ENCODE measurements at regions not wholly inside any gene's neighbourhood (a gene's known extent, or its start where the extent isn't known, plus 50 kb on each side); places are given as distances from the start of the nearest gene placed in this dataset.

DNA sequence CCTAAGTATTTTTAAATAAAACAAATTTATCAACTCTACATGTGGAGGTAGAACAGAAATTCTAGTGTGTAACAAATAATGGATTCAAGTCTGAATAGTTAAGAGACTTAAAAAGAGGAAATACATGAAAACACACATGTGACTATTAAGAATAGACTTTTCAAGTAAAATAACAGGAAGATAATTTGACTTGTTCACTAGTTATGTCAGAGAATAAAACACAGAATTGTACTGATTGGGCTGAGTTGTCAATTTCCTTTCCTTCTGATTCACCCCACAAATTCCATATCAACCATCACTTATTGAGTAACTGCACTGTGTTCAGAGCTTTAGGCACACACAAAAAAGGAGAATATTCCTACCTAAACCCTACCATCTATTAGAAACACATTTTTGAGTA is 557.2 kb downstream of the TUSC7 start (continued):
- no peak for TF ChIP-seq PHF8 (conservative IDR thresholded peaks at IDR 0.05; ENCODE audit: low read depth, low read length)

DNA sequence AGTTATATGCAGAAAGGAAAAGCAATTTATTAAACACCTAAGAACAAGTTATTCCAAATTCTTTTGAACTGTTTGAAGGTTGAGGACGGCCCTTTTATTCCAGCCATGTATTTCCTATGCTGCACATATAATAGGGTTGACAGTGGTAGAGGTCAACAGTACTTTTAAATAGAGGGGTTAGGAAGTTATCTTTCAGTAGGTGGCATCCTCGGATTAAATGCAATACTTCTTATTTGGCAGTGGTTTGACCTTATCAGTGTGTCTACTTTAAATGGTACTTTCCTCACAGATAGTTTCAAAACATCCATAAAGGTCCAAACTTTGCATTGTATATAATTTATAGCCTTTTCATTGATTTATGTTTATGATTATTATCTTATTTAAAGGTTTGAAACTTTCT is 558.7 kb downstream of the TUSC7 start:
- no peak for TF ChIP-seq MAFK (IDR thresholded peaks at IDR 0.05; ENCODE audit: low read depth, low read length)
- no peak overlapping the region for H2BK15ac ChIP-seq (ENCODE audit: low read length)
- no peak overlapping the region for H4K5ac ChIP-seq (ENCODE audit: insufficient read length, low read depth, low read length)
- H3K9ac ChIP-seq (replicated peaks in 1 of 4; ENCODE audit: extremely low read depth in 1 of 4, low read depth in 3 of 4, low read length in 3 of 4), result no peak overlapping the region
- no peak overlapping the region for H3K14ac ChIP-seq (ENCODE audit: insufficient read length)
- ChIA-PET POLR2A (ENCODE audit: partially characterized antibody) (no interaction called here), CTCF (ENCODE audit: partially characterized antibody) (no interaction called here)
- H3K9me3 ChIP-seq (ENCODE audit: insufficient read depth in 2 of 2, low read depth in 1 of 2, low read length in 1 of 2), result no peaks in the 10 kb centered on the region
- no peak overlapping the region for H3K4ac ChIP-seq (replicated peaks; ENCODE audit: insufficient read length, low read depth, low read length)
- no peak overlapping the region for H2BK120ac ChIP-seq (replicated peaks; ENCODE audit: low read depth, low read length)
- WGBS, 2 experiments (ENCODE audit: extremely low coverage in 1 of 2, insufficient coverage in 1 of 2, insufficient read length in 1 of 2, insufficient replicate concordance in 2 of 2, low coverage in 1 of 2, low lambda C conversion rate in 2 of 2, missing lambda C conversion rate in 1 of 2), result 83% methylated on average over 2 of the region's 2 CpGs; no CpG with 5 or more reads in 1 of the 2 experiments
- no peak overlapping the region for H3K23ac ChIP-seq (ENCODE audit: insufficient read length)
- H3K23me2 ChIP-seq (ENCODE audit: low read depth, low read length), result no peaks in the 10 kb centered on the region
- H2AFZ ChIP-seq (ENCODE audit: low read length), result no peak overlapping the region
- H3K79me1 ChIP-seq (ENCODE audit: low read depth, low read length), result no peaks in the 10 kb centered on the region
- FAIRE-seq (no peak), DNase-seq (ENCODE audit: low read depth in 1 of 2, low spot score in 2 of 2) (no peak)
- H4K20me1 ChIP-seq (replicated peaks in 1 of 2; ENCODE audit: control insufficient read depth in 1 of 2, insufficient read depth in 2 of 2, low read length in 2 of 2), result no peaks in the 10 kb centered on the region
- H3K56ac ChIP-seq (replicated peaks; ENCODE audit: insufficient read length, low read depth, low read length), result no peak overlapping the region
- H2BK20ac ChIP-seq (ENCODE audit: low read length), result no peak overlapping the region
- H3K4me2 ChIP-seq (ENCODE audit: insufficient read depth in 1 of 2, low read depth in 2 of 2, low read length in 2 of 2), result no peak overlapping the region
- H4K8ac ChIP-seq (ENCODE audit: extremely low read depth, insufficient read depth, low read length), result no peak overlapping the region
- no peak overlapping the region for H2BK12ac ChIP-seq (ENCODE audit: low read depth, low read length)
- no peak overlapping the region for H4K91ac ChIP-seq (replicated peaks; ENCODE audit: insufficient read length, low read length)
- no peak overlapping the region for H3K27ac ChIP-seq (ENCODE audit: low read depth, low read length)
- H3K27me3 ChIP-seq (replicated peaks in 1 of 4; ENCODE audit: control insufficient read depth in 3 of 4, extremely low read depth in 1 of 4, insufficient read depth in 3 of 4, low read length in 3 of 4), result no peaks in the 10 kb centered on the region
- H3K4me1 ChIP-seq (replicated peaks in 1 of 4; ENCODE audit: control insufficient read depth in 3 of 4, insufficient read depth in 4 of 4, low read length in 3 of 4), result no peaks in the 10 kb centered on the region
- H2AK5ac ChIP-seq (ENCODE audit: low read depth, low read length), result no peak overlapping the region
- H3K18ac ChIP-seq (ENCODE audit: extremely low read depth, low read length), result no peak overlapping the region
- no peaks in the 10 kb centered on the region for H3K36me3 ChIP-seq (ENCODE audit: control insufficient read depth in 2 of 4, insufficient read depth in 4 of 4, low read length in 3 of 4)
- H2BK5ac ChIP-seq (ENCODE audit: low read depth, low read length), result no peak overlapping the region
- no peaks in the 10 kb centered on the region for H3K79me2 ChIP-seq (ENCODE audit: control insufficient read depth in 1 of 2, insufficient read depth in 2 of 2, low read length in 2 of 2)
- no peak overlapping the region for H3K4me3 ChIP-seq (ENCODE audit: extremely low read depth in 1 of 4, insufficient read depth in 2 of 4, low read depth in 3 of 4, low read length in 4 of 4)
